ENCODE measurements at regions not wholly inside any gene's neighbourhood (a gene's known extent, or its start where the extent isn't known, plus 50 kb on each side); places are given as distances from the start of the nearest gene placed in this dataset.

DNA sequence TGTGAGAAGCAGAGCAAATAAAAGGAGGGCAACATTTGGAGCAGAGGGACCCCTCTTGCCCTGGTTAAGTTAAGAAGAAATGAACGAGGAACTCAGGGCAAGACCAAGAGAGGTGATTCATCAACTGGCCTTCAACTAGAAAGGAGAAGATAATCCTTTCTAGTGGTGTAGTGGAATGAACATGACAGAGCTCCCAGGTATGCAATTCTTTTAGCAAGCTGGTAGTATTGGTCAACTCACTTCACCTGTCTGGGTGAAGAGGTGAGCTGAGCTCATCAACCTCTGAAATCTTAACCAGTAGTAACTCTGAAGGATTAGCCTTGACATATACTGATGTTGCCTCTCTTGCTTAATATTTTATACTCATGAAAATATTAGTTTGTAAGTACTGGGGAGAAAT is 1024.7 kb upstream of the GOT2 start:
- no peak overlapping the region for H3K27ac ChIP-seq
- TF ChIP-seq, protein P1, sequence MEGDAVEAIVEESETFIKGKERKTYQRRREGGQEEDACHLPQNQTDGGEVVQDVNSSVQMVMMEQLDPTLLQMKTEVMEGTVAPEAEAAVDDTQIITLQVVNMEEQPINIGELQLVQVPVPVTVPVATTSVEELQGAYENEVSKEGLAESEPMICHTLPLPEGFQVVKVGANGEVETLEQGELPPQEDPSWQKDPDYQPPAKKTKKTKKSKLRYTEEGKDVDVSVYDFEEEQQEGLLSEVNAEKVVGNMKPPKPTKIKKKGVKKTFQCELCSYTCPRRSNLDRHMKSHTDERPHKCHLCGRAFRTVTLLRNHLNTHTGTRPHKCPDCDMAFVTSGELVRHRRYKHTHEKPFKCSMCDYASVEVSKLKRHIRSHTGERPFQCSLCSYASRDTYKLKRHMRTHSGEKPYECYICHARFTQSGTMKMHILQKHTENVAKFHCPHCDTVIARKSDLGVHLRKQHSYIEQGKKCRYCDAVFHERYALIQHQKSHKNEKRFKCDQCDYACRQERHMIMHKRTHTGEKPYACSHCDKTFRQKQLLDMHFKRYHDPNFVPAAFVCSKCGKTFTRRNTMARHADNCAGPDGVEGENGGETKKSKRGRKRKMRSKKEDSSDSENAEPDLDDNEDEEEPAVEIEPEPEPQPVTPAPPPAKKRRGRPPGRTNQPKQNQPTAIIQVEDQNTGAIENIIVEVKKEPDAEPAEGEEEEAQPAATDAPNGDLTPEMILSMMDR (conservative IDR thresholded peaks at IDR 0.05) = no peak

DNA sequence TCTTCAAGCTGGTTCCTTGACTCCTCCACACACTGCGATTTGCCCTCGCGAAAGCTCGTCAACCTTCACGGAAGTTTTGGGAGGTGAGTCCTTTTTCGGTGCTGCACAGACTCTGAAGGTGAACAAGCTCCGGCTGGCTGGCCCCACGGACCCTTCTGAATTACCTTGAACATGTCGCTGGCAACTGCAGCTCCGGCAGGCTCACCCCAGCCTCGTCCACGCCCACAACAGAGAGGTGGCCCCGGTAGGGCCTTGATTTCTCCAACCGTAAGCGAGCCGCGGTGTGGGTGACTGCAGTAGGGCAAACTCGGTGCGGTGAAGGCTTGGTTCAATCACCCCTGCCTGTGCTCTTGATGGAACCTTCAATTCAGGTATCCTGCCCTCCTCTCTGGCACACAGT is 1020.7 kb upstream of the GOT2 start:
- no peak overlapping the region for H3K27ac ChIP-seq
- TF ChIP-seq, protein P1 (conservative IDR thresholded peaks at IDR 0.05) = no peak

DNA sequence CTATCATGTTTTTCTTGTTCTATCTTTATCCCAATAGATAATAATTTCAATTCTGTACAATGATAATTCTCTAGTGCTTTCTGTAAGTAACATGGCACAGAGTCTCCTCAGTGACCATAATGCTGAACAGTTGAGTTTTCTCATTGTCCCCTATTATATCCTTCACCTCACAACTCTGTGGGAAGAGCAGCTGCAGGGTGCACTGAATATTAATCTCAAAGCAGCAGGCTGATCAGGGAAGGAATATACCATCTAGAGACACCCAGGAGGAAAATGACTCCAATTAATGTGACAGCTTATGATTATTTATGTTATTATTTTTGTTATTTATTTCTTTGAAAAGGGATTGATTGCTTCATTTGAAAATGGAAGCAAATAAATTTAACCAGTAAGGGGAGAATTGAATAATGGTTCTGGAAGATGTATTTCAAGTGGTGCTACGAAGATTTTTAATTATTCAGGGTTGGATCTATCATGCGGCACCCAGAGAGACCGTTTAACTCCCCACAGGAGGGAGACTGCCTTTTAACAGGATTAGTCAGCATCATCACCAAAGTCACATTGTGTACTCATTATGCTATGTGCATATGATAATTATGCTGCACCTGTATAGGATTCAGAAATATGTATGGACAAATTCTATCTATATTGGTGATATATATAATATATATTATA is 1015.7 kb upstream of the GOT2 start:
- TF ChIP-seq, protein P1 (conservative IDR thresholded peaks at IDR 0.05) = no peak
- no peak overlapping the region for H3K27ac ChIP-seq

DNA sequence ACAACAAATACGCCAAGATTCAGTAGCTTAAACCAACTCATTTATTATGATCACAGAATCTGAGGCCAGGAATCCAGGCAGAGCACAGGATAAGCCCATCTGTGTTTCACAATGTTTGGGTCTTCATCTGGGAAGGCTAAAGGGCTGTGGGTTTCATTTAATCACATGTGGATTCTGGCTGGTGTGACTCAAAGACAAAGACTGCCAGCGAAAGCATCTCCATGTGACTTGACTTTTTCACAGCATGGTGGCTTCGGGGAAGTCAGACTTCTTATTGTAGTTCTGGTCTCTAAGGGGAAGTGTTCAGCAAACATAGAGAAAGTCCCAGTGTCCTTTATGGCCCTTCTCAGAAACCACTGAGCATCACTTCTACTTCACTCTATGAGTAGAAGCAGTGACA is 1014.4 kb upstream of the GOT2 start:
- TF ChIP-seq, protein P1 (conservative IDR thresholded peaks at IDR 0.05) = no peak

DNA sequence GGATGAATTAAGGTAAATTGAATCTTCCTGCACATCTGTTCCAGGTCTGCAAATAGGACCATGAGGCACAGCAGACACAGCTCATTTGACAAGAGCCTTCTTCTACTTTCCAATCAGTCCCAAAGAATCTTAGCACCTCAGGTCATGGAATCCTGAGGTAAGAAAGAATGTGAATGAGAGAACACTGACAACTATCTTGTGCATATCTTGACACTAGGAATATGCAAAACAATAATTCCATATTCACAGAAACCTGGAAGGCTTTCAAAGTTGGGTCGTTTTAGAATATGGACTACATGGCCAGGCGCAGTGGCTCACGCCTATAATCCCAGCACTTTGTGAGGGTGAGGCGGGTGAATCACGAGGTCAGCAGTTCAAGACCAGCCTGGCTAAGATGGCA is 1009.4 kb upstream of the GOT2 start:
- H3K27ac ChIP-seq = no peak overlapping the region
- TF ChIP-seq, protein P1 (conservative IDR thresholded peaks at IDR 0.05) = no peak

More for the DNA sequence above, 1014.4 kb upstream of the GOT2 start:
- no peak overlapping the region for H3K27ac ChIP-seq

DNA sequence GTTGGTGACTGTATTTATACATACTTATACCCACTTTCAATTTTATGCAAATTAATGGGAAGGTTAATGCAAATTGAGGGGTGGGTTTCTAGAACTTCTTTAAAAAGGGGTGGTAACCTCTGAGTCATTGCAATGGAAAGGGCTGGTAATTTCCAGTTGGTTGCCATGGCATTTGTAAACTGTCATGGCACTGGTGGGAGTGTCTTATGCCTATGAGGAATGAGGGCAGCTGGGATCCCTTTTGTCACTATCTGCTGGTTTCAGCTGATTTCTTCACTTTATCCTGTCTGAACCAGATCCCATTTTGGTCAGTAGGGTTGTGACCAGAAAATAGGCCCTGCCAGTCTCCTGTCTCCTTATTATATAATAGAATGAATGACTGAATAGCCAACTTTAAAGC is 1006.7 kb upstream of the GOT2 start:
- TF ChIP-seq, protein P1 (conservative IDR thresholded peaks at IDR 0.05) = no peak

DNA sequence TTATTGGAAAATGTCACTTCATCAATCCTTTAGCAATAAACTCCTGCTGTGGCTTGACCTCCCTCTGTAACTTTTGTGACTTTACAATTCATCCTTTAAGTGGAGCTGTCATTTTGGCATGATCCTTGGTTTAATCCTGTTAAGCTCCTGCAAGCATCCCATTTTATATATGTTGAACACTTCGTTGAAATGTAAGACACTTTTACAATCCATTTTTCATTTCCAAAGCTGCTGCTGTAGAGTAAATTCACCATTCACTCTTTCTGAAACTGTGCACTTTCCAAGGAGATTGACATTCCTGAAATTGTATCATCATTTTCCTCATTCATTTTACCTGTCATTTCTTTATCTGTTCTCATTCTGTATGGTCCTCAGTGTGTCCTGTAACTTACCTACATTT is 1003.2 kb upstream of the GOT2 start:
- no peak overlapping the region for H3K27ac ChIP-seq
- TF ChIP-seq, protein P1 (conservative IDR thresholded peaks at IDR 0.05) = no peak

More for the DNA sequence above, 1006.7 kb upstream of the GOT2 start:
- no peak overlapping the region for H3K27ac ChIP-seq
